ENCODE measurements at regions not wholly inside any gene's neighbourhood (a gene's known extent, or its start where the extent isn't known, plus 50 kb on each side); places are given as distances from the start of the nearest gene placed in this dataset.

GRCh38 chr11:11177156-11177808 lies 175.8 kb downstream of the CSNK2A3 start:
- DNase-seq (ENCODE audit: low read depth in 2 of 2) = no peak

- DNase-seq (ENCODE audit: low read depth in 2 of 2) = no peak
These were observed 179.6 kb downstream of the CSNK2A3 start for GRCh38 chr11:11173316-11174025.

- DNase-seq (ENCODE audit: low read depth in 2 of 2) = no peak
These were observed 181.2 kb downstream of the CSNK2A3 start for GRCh38 chr11:11171854-11172253.

- peak; percentile 47 to 55 for DNase-seq (ENCODE audit: low read depth in 2 of 2)
These were observed 181.8 kb downstream of the CSNK2A3 start for GRCh38 chr11:11171285-11171684.

- DNase-seq (ENCODE audit: low read depth in 2 of 2) = no peak
These were observed 182.5 kb downstream of the CSNK2A3 start for GRCh38 chr11:11170352-11171084.

GRCh38 chr11:11169715-11170351 lies 183.2 kb downstream of the CSNK2A3 start:
- DNase-seq (ENCODE audit: low read depth in 2 of 2) = no peak

GRCh38 chr11:11167806-11168205 lies 185.2 kb downstream of the CSNK2A3 start:
- no peak for DNase-seq (ENCODE audit: low read depth in 2 of 2)

- DNase-seq (ENCODE audit: low read depth in 2 of 2) = no peak
These were observed 188.7 kb downstream of the CSNK2A3 start for GRCh38 chr11:11164334-11164690.

GRCh38 chr11:11163669-11164333 lies 189.2 kb downstream of the CSNK2A3 start:
- no peak for DNase-seq (ENCODE audit: low read depth in 2 of 2)

- DNase-seq (ENCODE audit: low read depth in 2 of 2) = no peak
These were observed 189.8 kb downstream of the CSNK2A3 start for GRCh38 chr11:11163236-11163635.

- DNase-seq (ENCODE audit: low read depth in 2 of 2) = no peak
These were observed 195.9 kb downstream of the CSNK2A3 start for GRCh38 chr11:11157185-11157584.

- DNase-seq (ENCODE audit: low read depth in 2 of 2) = no peak
These were observed 196.9 kb downstream of the CSNK2A3 start for GRCh38 chr11:11155962-11156815.

GRCh38 chr11:11152877-11153276 lies 200.2 kb downstream of the CSNK2A3 start:
- DNase-seq (ENCODE audit: low read depth in 2 of 2) = no peak

GRCh38 chr11:11149671-11150459 lies 203.2 kb downstream of the CSNK2A3 start:
- DNase-seq (ENCODE audit: low read depth in 2 of 2) = no peak

- DNase-seq (ENCODE audit: low read depth in 2 of 2) = no peak
These were observed 204.5 kb downstream of the CSNK2A3 start for GRCh38 chr11:11148596-11148995.

- peak; percentile 83 to 87 for DNase-seq (ENCODE audit: low read depth in 2 of 2)
These were observed 204.9 kb downstream of the CSNK2A3 start for GRCh38 chr11:11148104-11148509.

- no peak for DNase-seq (ENCODE audit: low read depth in 2 of 2)
These were observed 206.2 kb downstream of the CSNK2A3 start for GRCh38 chr11:11146830-11147229.

GRCh38 chr11:11143849-11144248 lies 209.2 kb downstream of the CSNK2A3 start:
- no peak for DNase-seq (ENCODE audit: low read depth in 2 of 2)

GRCh38 chr11:11142430-11142829 lies 210.6 kb downstream of the CSNK2A3 start:
- DNase-seq (ENCODE audit: low read depth in 2 of 2) = no peak

GRCh38 chr11:11141065-11141464 lies 212.0 kb downstream of the CSNK2A3 start:
- no peak for DNase-seq (ENCODE audit: low read depth in 2 of 2)
